Endothelial cell of umbilical vein (primary cell): ENCODE measurements at regions not wholly inside any gene's neighbourhood (a gene's known extent, or its start where the extent isn't known, plus 50 kb on each side); places are given as distances from the start of the nearest gene placed in this dataset.

Experiments
- BruUV-seq: library from RNA; stranded (reverse); fragments of 400-500 nt; replicated peaks from 2 replicates; lab custom pipeline; 2021; lab: Mats Ljungman, UMichigan
- CTCF ChIA-PET: fragments of 300-600, 350-600 bp; sonication (Branson Sonifier 250); formaldehyde crosslinking; loops from one replicate; lab custom pipeline; 2021; ENCODE audit warnings: antibody characterized with exemption, inconsistent platforms; lab: Charles Lee
- POLR2A ChIA-PET: fragments of 300-600, 350-600 bp; sonication (Branson Sonifier 250); formaldehyde crosslinking; loops from one replicate; lab custom pipeline; 2021; ENCODE audit warnings: antibody characterized with exemption, inconsistent platforms; lab: Charles Lee
- DNase-seq: peaks from one replicate; pipeline ENCODE4 v3.0.0-alpha.2; 2011; ENCODE audit warnings: low read depth, low spot score
- FAIRE-seq: peaks from 2 replicates; lab custom pipeline; 2011; peaks lifted over from hg19 to GRCh38; lab: Jason Lieb, UNC
- H2AFZ ChIP-seq: 2 replicates; pipeline ENCODE4 v1.6.0; 2012; ENCODE audit warnings: low read depth, low read length, control low read depth, inconsistent platforms
- H3K27ac ChIP-seq: 2 replicates; pipeline ENCODE4 v1.5.1; 2011; ENCODE audit warnings: low read depth, mild to moderate bottlenecking, control low read depth, low read length, moderate library complexity; ENCODE audit not compliant: insufficient read depth
- H3K27me3 ChIP-seq, 2 experiments: 2 replicates each; pipeline versions ENCODE4 v1.6.0 to v1.6.1; 2011; ENCODE audit warnings: low read length in 2 of 2, mixed read lengths in 1 of 2; ENCODE audit not compliant: control insufficient read depth in 2 of 2, insufficient read depth in 2 of 2
- H3K36me3 ChIP-seq, 2 experiments: 2 replicates in 1 of 2; 3 replicates in 1 of 2; pipeline ENCODE4 v1.5.1; 2011; ENCODE audit warnings: low read length in 2 of 2, mild to moderate bottlenecking in 1 of 2, moderate library complexity in 1 of 2; ENCODE audit not compliant: control insufficient read depth in 2 of 2, insufficient read depth in 2 of 2; ENCODE audit errors: extremely low read depth in 1 of 2
- H3K4me1 ChIP-seq: 3 replicates; pipeline ENCODE4 v1.5.1; 2011; ENCODE audit warnings: mild to moderate bottlenecking, low read length; ENCODE audit not compliant: control insufficient read depth, insufficient read depth; ENCODE audit errors: extremely low read depth
- H3K4me2 ChIP-seq: 2 replicates; pipeline ENCODE4 v1.6.1; 2011; ENCODE audit warnings: low read length, control low read depth, mixed read lengths; ENCODE audit not compliant: insufficient read depth
- H3K4me3 ChIP-seq, 3 experiments: fragments of 200-600 bp in 1 of 3; sonication (generic), shearing (Covaris generic) in 1 of 3; replicated peaks in 1 of 3; 2 replicates each; pipeline ENCODE4 v1.5.1; 2011 to 2016; ENCODE audit warnings: control low read depth in 3 of 3, low read length in 3 of 3, mild to moderate bottlenecking in 2 of 3, inconsistent platforms in 1 of 3, low read depth in 1 of 3, moderate library complexity in 1 of 3; ENCODE audit not compliant: insufficient read depth in 1 of 3
- H3K79me2 ChIP-seq: 2 replicates; pipeline ENCODE4 v1.6.0; 2012; ENCODE audit warnings: low read length, inconsistent platforms; ENCODE audit not compliant: control insufficient read depth, insufficient read depth
- H3K9ac ChIP-seq: replicated peaks from 2 replicates; pipeline ENCODE3; 2011; ENCODE audit warnings: low read length, control low read depth; ENCODE audit not compliant: insufficient read depth; ENCODE audit errors: extremely low read depth
- H3K9me1 ChIP-seq: replicated peaks from 3 replicates; pipeline ENCODE4 v1.6.0; 2011; ENCODE audit warnings: mild to moderate bottlenecking, low read length; ENCODE audit not compliant: control insufficient read depth, insufficient read depth; ENCODE audit errors: extremely low read depth
- H3K9me3 ChIP-seq: replicated peaks from 2 replicates; pipeline ENCODE4 v1.5.1; 2012; ENCODE audit warnings: low read length, inconsistent platforms; ENCODE audit not compliant: control insufficient read depth, insufficient read depth
- H4K20me1 ChIP-seq: replicated peaks from 2 replicates; pipeline ENCODE3; 2011; ENCODE audit warnings: mild to moderate bottlenecking, low read length; ENCODE audit not compliant: control insufficient read depth, insufficient read depth; ENCODE audit errors: extremely low read depth
- EZH2 ChIP-seq: IDR thresholded peaks from 2 replicates; pipeline ENCODE4 v1.6.1; 2012; ENCODE audit warnings: borderline replicate concordance, low read depth, mild to moderate bottlenecking, moderate library complexity, low read length, inconsistent platforms; ENCODE audit not compliant: severe bottlenecking
- FOS ChIP-seq: IDR thresholded peaks from 2 replicates; pipeline ENCODE4 v1.6.1; 2011; ENCODE audit warnings: mild to moderate bottlenecking, low read length, moderate library complexity, borderline replicate concordance; ENCODE audit not compliant: insufficient read depth
- GATA2 ChIP-seq: IDR thresholded peaks from 2 replicates; pipeline ENCODE4 v1.7.0; 2011; ENCODE audit warnings: low read depth, mild to moderate bottlenecking, moderate library complexity, mixed read lengths, low read length; ENCODE audit not compliant: insufficient read length, insufficient read depth
- JUN ChIP-seq: IDR thresholded peaks from 2 replicates; pipeline ENCODE4 v1.6.1; 2011; ENCODE audit warnings: borderline replicate concordance, low read depth; ENCODE audit not compliant: insufficient read length, insufficient read depth
- MYC ChIP-seq: IDR thresholded peaks from one replicate; pipeline ENCODE4 v1.6.1; 2011; ENCODE audit warnings: mild to moderate bottlenecking, low read depth, low read length
- POLR2A ChIP-seq: IDR thresholded peaks from 2 replicates; pipeline ENCODE4 v1.6.1; 2012; ENCODE audit warnings: low read depth, mild to moderate bottlenecking, control low read depth, low read length
- POLR2AphosphoS5 ChIP-seq: IDR thresholded peaks from 2 replicates; pipeline ENCODE4 v1.6.1; 2012; ENCODE audit warnings: low read depth, mild to moderate bottlenecking, control low read depth, low read length, moderate library complexity; ENCODE audit not compliant: insufficient read depth
- dilution Hi-C: fragments of 300-500 bp; cut with MboI; formaldehyde crosslinking; loops from one replicate; pipeline ENCODE4 v1.15.0; 2019; ENCODE audit warnings: low sequenced_read_pairs; ENCODE audit not compliant: extremely low pct_ligation_motif_present
- intact Hi-C: fragments of 100-400 bp; cut with micrococcal nuclease; formaldehyde crosslinking; loops from one replicate; pipeline ENCODE4 v1.10.0; 2022
- TF ChIP-seq, protein P1 (sequence below), 2 donors: IDR thresholded peaks; 1 replicate in 1 of 2; 2 replicates in 1 of 2; pipeline ENCODE4 v1.5.1; 2011; ENCODE audit warnings: low read length in 2 of 2, mild to moderate bottlenecking in 2 of 2, moderate library complexity in 2 of 2, control low read depth in 1 of 2, inconsistent platforms in 1 of 2, low read depth in 1 of 2; ENCODE audit not compliant: insufficient read depth in 1 of 2; ENCODE audit errors: extremely low read depth in 1 of 2
- TF ChIP-seq, protein P2 (sequence below): IDR thresholded peaks from 2 replicates; pipeline ENCODE4 v1.6.1; 2011; ENCODE audit not compliant: insufficient read depth, insufficient read length

- no peaks in the 10 kb centered on the region for H3K4me1 ChIP-seq
- no peaks in the 10 kb centered on the region for H3K36me3 ChIP-seq
- peaks cover 10% of the 10 kb centered on the region for H3K9me3 ChIP-seq
- no TSS peak for BruUV-seq
- H3K9ac ChIP-seq = no peak overlapping the region
- POLR2A ChIA-PET = no interaction called here
- H3K4me3 ChIP-seq = no peak overlapping the region
- no peaks in the 10 kb centered on the region for H3K79me2 ChIP-seq
- intact Hi-C loops = no loop called here
- H3K4me2 ChIP-seq = no peak overlapping the region
- DNase-seq = no peak
- no peaks in the 10 kb centered on the region for H4K20me1 ChIP-seq
- no peak overlapping the region for H3K27ac ChIP-seq
- H3K9me1 ChIP-seq = no peaks in the 10 kb centered on the region
- no peaks in the 10 kb centered on the region for H3K27me3 ChIP-seq
- CTCF ChIA-PET = no interaction called here
- no peak overlapping the region for H2AFZ ChIP-seq
- no peak for FAIRE-seq
- dilution Hi-C loops = no loop called here
- TF ChIP-seq POLR2AphosphoS5 (no peak), GATA2 (no peak), POLR2A (no peak), JUN (no peak), MYC (no peak), EZH2 (no peak), FOS (no peak)
- TF ChIP-seq, protein P1, sequence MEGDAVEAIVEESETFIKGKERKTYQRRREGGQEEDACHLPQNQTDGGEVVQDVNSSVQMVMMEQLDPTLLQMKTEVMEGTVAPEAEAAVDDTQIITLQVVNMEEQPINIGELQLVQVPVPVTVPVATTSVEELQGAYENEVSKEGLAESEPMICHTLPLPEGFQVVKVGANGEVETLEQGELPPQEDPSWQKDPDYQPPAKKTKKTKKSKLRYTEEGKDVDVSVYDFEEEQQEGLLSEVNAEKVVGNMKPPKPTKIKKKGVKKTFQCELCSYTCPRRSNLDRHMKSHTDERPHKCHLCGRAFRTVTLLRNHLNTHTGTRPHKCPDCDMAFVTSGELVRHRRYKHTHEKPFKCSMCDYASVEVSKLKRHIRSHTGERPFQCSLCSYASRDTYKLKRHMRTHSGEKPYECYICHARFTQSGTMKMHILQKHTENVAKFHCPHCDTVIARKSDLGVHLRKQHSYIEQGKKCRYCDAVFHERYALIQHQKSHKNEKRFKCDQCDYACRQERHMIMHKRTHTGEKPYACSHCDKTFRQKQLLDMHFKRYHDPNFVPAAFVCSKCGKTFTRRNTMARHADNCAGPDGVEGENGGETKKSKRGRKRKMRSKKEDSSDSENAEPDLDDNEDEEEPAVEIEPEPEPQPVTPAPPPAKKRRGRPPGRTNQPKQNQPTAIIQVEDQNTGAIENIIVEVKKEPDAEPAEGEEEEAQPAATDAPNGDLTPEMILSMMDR (IDR thresholded peaks at IDR 0.05; ENCODE audit: extremely low read depth in 1 of 2, insufficient read depth in 1 of 2, low read depth in 1 of 2, low read length in 2 of 2) = no peak
- TF ChIP-seq, protein P2, sequence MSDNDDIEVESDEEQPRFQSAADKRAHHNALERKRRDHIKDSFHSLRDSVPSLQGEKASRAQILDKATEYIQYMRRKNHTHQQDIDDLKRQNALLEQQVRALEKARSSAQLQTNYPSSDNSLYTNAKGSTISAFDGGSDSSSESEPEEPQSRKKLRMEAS = no peak
Measured at GRCh38 chr22:49136816-49137180, 690.9 kb downstream of the BRD1 start.
